ENCODE measurements at regions not wholly inside any gene's neighbourhood (a gene's known extent, or its start where the extent isn't known, plus 50 kb on each side); places are given as distances from the start of the nearest gene placed in this dataset.

DNA sequence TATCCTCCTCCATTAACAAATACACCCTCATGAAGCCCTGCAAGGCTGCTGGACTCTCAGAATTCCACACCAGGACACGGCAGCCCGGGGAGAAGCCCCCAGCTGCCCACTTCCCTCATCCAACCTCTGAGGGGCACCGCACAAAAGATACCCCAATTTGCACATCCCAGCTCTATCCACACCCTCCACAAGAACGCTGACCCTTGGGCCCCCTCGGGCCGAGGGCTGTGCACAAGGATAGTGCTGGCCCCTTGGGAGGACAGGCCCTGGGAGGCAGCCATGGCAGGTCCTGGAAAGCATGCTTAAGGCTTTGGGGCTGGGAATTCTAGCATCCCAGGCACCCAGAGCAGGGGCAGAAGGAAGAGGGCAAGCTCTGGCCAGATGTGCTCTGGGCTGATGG is 77.4 kb upstream of the PRNP start:
- no peak for TF ChIP-seq MYC (IDR thresholded peaks at IDR 0.05; ENCODE audit: low read depth, low read length)
- TF ChIP-seq POLR2A (IDR thresholded peaks at IDR 0.05; ENCODE audit: low read depth, low read length) = no peak
- TF ChIP-seq, protein P1, sequence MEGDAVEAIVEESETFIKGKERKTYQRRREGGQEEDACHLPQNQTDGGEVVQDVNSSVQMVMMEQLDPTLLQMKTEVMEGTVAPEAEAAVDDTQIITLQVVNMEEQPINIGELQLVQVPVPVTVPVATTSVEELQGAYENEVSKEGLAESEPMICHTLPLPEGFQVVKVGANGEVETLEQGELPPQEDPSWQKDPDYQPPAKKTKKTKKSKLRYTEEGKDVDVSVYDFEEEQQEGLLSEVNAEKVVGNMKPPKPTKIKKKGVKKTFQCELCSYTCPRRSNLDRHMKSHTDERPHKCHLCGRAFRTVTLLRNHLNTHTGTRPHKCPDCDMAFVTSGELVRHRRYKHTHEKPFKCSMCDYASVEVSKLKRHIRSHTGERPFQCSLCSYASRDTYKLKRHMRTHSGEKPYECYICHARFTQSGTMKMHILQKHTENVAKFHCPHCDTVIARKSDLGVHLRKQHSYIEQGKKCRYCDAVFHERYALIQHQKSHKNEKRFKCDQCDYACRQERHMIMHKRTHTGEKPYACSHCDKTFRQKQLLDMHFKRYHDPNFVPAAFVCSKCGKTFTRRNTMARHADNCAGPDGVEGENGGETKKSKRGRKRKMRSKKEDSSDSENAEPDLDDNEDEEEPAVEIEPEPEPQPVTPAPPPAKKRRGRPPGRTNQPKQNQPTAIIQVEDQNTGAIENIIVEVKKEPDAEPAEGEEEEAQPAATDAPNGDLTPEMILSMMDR (IDR thresholded peaks at IDR 0.05; ENCODE audit: extremely low read depth in 1 of 2, insufficient read depth in 1 of 2, low read depth in 1 of 2, low read length in 2 of 2) = no peak
- TF ChIP-seq, protein P2, sequence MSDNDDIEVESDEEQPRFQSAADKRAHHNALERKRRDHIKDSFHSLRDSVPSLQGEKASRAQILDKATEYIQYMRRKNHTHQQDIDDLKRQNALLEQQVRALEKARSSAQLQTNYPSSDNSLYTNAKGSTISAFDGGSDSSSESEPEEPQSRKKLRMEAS (IDR thresholded peaks at IDR 0.05; ENCODE audit: insufficient read depth, insufficient read length) = no peak
- TF ChIP-seq EZH2 (IDR thresholded peaks at IDR 0.05; ENCODE audit: borderline replicate concordance, low read depth, low read length, severe bottlenecking) = no peak
- TF ChIP-seq POLR2AphosphoS5 (IDR thresholded peaks at IDR 0.05; ENCODE audit: insufficient read depth, low read depth, low read length) = no peak
- no peak for TF ChIP-seq JUN (IDR thresholded peaks at IDR 0.05; ENCODE audit: borderline replicate concordance, insufficient read depth, insufficient read length, low read depth)
- no peak for TF ChIP-seq GATA2 (IDR thresholded peaks at IDR 0.05; ENCODE audit: insufficient read depth, insufficient read length, low read depth, low read length)
- TF ChIP-seq FOS (IDR thresholded peaks at IDR 0.05; ENCODE audit: borderline replicate concordance, insufficient read depth, low read length) = no peak
